Neural progenitor cell (in vitro differentiated cells): ENCODE measurements at regions not wholly inside any gene's neighbourhood (a gene's known extent, or its start where the extent isn't known, plus 50 kb on each side); places are given as distances from the start of the nearest gene placed in this dataset.

Experiments
- DNase-seq: peaks from one replicate; pipeline ENCODE4 v3.0.0-alpha.2; 2016; ENCODE audit warnings: low spot score
- H2AFZ ChIP-seq: fragments of 200-600 bp; sonication (generic); replicated peaks from 2 replicates; pipeline ENCODE4 v1.6.1; 2016; ENCODE audit warnings: antibody characterized with exemption
- H3F3A ChIP-seq: fragments of 200-600 bp; sonication (generic); 2 replicates; pipeline ENCODE4 v1.6.1; 2016; ENCODE audit warnings: antibody characterized with exemption, low read depth
- H3K27ac ChIP-seq: fragments of 200-600 bp; sonication (generic); 2 replicates; pipeline ENCODE4 v1.5.1; 2016; ENCODE audit warnings: mild to moderate bottlenecking
- H3K27me3 ChIP-seq: fragments of 200-600 bp; sonication (generic); 2 replicates; pipeline ENCODE4 v1.6.1; 2016; ENCODE audit warnings: mild to moderate bottlenecking, moderate library complexity
- H3K36me3 ChIP-seq: fragments of 200-600 bp; sonication (generic); 2 replicates; pipeline ENCODE4 v1.5.1; 2016
- H3K4me1 ChIP-seq: fragments of 200-600 bp; sonication (generic); 2 replicates; pipeline ENCODE4 v1.6.1; 2016; ENCODE audit warnings: mixed run types
- H3K4me2 ChIP-seq: fragments of 200-600 bp; sonication (generic); 2 replicates; pipeline ENCODE4 v1.6.1; 2016
- H3K4me3 ChIP-seq: fragments of 200-600 bp; sonication (generic); 2 replicates; pipeline ENCODE4 v1.5.1; 2016
- H3K79me2 ChIP-seq: fragments of 200-600 bp; sonication (generic); 2 replicates; pipeline ENCODE4 v1.6.1; 2016; ENCODE audit warnings: low read depth
- H3K9ac ChIP-seq: fragments of 200-600 bp; sonication (generic); 2 replicates; pipeline ENCODE4 v1.6.1; 2016
- H3K9me3 ChIP-seq: fragments of 200-600 bp; sonication (generic); 2 replicates; pipeline ENCODE4 v1.5.1; 2016; ENCODE audit warnings: low read depth
- H4K20me1 ChIP-seq: fragments of 200-600 bp; sonication (generic); 2 replicates; pipeline ENCODE4 v1.6.1; 2016; ENCODE audit warnings: low read depth
- H3K27ac Mint-ChIP-seq: 3 replicates; pipeline ENCODE4 v1.8.0; 2021; ENCODE audit warnings: mixed read lengths
- H3K27me3 Mint-ChIP-seq: 2 replicates; pipeline ENCODE4 v1.8.0; 2022; ENCODE audit warnings: low read depth, mild to moderate bottlenecking, inconsistent platforms, moderate library complexity, mixed read lengths; ENCODE audit not compliant: insufficient read depth
- H3K36me3 Mint-ChIP-seq: 3 replicates; pipeline ENCODE4 v1.8.0; 2021; ENCODE audit warnings: mixed read lengths
- H3K4me1 Mint-ChIP-seq: 3 replicates; pipeline ENCODE4 v1.8.0; 2021; ENCODE audit warnings: mixed read lengths
- H3K4me3 Mint-ChIP-seq: 3 replicates; pipeline ENCODE4 v1.8.0; 2021; ENCODE audit warnings: mild to moderate bottlenecking, moderate library complexity, mixed read lengths
- H3K9me3 Mint-ChIP-seq: 3 replicates; pipeline ENCODE4 v1.8.0; 2020; ENCODE audit warnings: mixed read lengths
- CTCF ChIP-seq: fragments of 200-600 bp; sonication (generic); IDR thresholded peaks from 2 replicates; pipeline ENCODE4 v1.5.1; 2017; ENCODE audit warnings: antibody characterized with exemption, mild to moderate bottlenecking
- EZH2 ChIP-seq: fragments of 200-600 bp; sonication (generic); IDR thresholded peaks from 2 replicates; pipeline ENCODE4 v1.6.1; 2017; ENCODE audit warnings: antibody characterized with exemption, mild to moderate bottlenecking, moderate library complexity
- EZH2phosphoT487 ChIP-seq: fragments of 200-600 bp; sonication (generic); IDR thresholded peaks from 2 replicates; pipeline ENCODE4 v1.6.1; 2017; ENCODE audit warnings: antibody characterized with exemption

- H3K4me3 ChIP-seq: no peak overlapping the region
- no peak overlapping the region for H3K9ac ChIP-seq
- no peak overlapping the region for H3K27ac Mint-ChIP-seq
- no peaks in the 10 kb centered on the region for H3K36me3 Mint-ChIP-seq
- H3K4me2 ChIP-seq: no peak overlapping the region
- no peak overlapping the region for H3K27ac ChIP-seq
- no peaks in the 10 kb centered on the region for H3K27me3 ChIP-seq
- peaks cover 5% of the 10 kb centered on the region for H3K9me3 Mint-ChIP-seq
- no peaks in the 10 kb centered on the region for H3F3A ChIP-seq
- no peak for DNase-seq
- H3K79me2 ChIP-seq: no peaks in the 10 kb centered on the region
- peaks cover 5% of the 10 kb centered on the region for H3K27me3 Mint-ChIP-seq
- H3K9me3 ChIP-seq: no peaks in the 10 kb centered on the region
- TF ChIP-seq EZH2phosphoT487: no peak
- TF ChIP-seq EZH2: no peak
- TF ChIP-seq CTCF: no peak
- no peak overlapping the region for H2AFZ ChIP-seq
- H3K4me3 Mint-ChIP-seq: no peak overlapping the region
- no peaks in the 10 kb centered on the region for H4K20me1 ChIP-seq
- no peaks in the 10 kb centered on the region for H3K36me3 ChIP-seq
- H3K4me1 Mint-ChIP-seq: no peaks in the 10 kb centered on the region
- H3K4me1 ChIP-seq: no peaks in the 10 kb centered on the region
These were observed 540.4 kb upstream of the NBEA start for GRCh38 chr13:34401696-34402095.

- Histone ChIP-seq H3K4me3 (no peak overlapping the region), H3K9ac (no peak overlapping the region), H3K4me2 (no peak overlapping the region), H3K27ac (no peak overlapping the region), H3K27me3 (no peaks in the 10 kb centered on the region), H3K9me3 (no peaks in the 10 kb centered on the region), H3K79me2 (no peaks in the 10 kb centered on the region), H3K36me3 (no peaks in the 10 kb centered on the region), H3K4me1 (no peaks in the 10 kb centered on the region), H2AFZ (no peak overlapping the region), H3F3A (no peaks in the 10 kb centered on the region), H4K20me1 (no peaks in the 10 kb centered on the region)
- no peak overlapping the region for H3K27ac Mint-ChIP-seq
- H3K27me3 Mint-ChIP-seq: peaks cover 5% of the 10 kb centered on the region
- no peak overlapping the region for H3K4me3 Mint-ChIP-seq
- no peak for TF ChIP-seq CTCF
- TF ChIP-seq EZH2: no peak
- TF ChIP-seq EZH2phosphoT487: no peak
- H3K9me3 Mint-ChIP-seq: peaks cover 2% of the 10 kb centered on the region
- no peaks in the 10 kb centered on the region for H3K4me1 Mint-ChIP-seq
- no peak for DNase-seq
- no peaks in the 10 kb centered on the region for H3K36me3 Mint-ChIP-seq
These were observed 536.5 kb upstream of the NBEA start for GRCh38 chr13:34405410-34406181.

GRCh38 chr13:34408640-34409039 is 533.4 kb upstream of the NBEA start:
- no peak for DNase-seq
- Mint-ChIP-seq H3K27ac (no peak overlapping the region), H3K4me3 (no peak overlapping the region), H3K9me3 (peaks cover 2% of the 10 kb centered on the region), H3K36me3 (no peaks in the 10 kb centered on the region), H3K27me3 (peaks cover 6% of the 10 kb centered on the region), H3K4me1 (peaks cover 2% of the 10 kb centered on the region)
- Histone ChIP-seq H3K79me2 (no peaks in the 10 kb centered on the region), H3K36me3 (no peaks in the 10 kb centered on the region), H3K4me3 (no peak overlapping the region), H3F3A (no peaks in the 10 kb centered on the region), H3K27me3 (no peaks in the 10 kb centered on the region), H3K4me2 (no peak overlapping the region), H4K20me1 (no peaks in the 10 kb centered on the region), H3K27ac (no peak overlapping the region), H3K9ac (no peak overlapping the region), H2AFZ (no peak overlapping the region), H3K9me3 (no peaks in the 10 kb centered on the region), H3K4me1 (no peaks in the 10 kb centered on the region)
- no peak for TF ChIP-seq CTCF
